CD4-positive, alpha-beta T cell treated with Interleukin-12 subunit alpha and Interleukin-12 subunit beta, for 1 hour (primary cell): ENCODE measurements at regions not wholly inside any gene's neighbourhood (a gene's known extent, or its start where the extent isn't known, plus 50 kb on each side); places are given as distances from the start of the nearest gene placed in this dataset.

Experiments used
- DNase-seq: peaks from one replicate; pipeline ENCODE4 v3.0.0-alpha.2; 2020

DNA sequence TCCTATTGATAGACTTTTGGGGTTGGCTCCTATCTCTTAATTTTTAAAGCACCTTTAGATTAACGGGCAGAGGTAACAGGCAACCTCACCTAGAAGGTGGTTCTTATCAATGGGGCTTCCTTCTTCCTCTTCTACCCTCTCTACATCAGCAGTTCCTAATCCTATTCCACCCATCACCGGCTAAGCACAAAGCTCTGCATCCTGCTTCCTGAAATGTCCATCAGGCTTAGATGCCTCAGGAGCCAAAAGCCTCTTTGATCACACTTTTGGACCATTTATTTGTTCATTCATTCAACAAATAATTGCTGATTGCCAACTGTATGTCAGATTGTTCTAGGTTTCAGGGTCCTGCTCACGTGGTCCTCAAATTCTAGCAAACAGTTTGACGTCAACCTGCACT lies 586.0 kb downstream of the TOX3 start:
- no peak for DNase-seq

- DNase-seq: no peak
Measured at GRCh38 chr16:51953286-51953985, 593.5 kb downstream of the TOX3 start.

DNA sequence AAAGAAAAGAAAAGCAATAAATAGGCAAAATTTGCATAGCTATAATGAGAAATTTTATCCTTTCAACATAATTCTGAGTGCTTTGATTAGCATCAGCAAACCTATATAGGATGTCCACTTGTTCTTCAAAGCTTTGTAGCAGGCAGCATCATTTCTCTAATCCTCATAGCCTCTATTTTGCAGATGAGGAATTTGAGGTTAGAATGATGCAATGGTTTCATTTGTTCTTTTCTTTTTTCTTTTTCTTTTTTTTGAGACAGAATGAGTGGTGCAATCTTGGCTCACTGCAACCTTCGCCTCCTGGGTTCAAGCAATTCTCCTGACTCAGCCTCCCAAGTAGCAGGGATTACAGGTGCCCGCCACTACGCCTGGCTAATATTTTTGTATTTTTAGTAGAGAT lies 594.4 kb downstream of the TOX3 start:
- DNase-seq: no peak

- DNase-seq: no peak
Measured at GRCh38 chr16:51951668-51952298, 595.2 kb downstream of the TOX3 start.

GRCh38 chr16:51950118-51950780 lies 596.7 kb downstream of the TOX3 start:
- no peak for DNase-seq

DNA sequence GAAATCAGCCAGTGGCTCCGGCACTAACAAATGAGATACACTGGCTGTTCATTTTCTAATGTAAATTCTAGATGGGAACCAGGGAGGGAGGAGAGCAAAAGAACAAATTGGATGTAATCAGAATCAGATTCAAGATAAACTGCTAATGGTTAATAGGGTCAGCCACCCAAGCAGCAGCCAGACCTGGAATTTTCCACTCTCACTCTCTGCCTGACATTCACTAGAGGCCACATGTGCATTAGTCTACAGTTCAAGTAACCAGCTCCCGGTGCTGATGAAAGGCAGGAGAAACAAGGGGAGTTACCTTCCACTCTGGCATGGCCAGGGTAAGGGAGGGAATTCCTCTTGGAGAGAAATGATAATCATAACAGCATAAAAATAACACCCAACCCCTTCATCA lies 597.7 kb downstream of the TOX3 start:
- DNase-seq: no peak

DNA sequence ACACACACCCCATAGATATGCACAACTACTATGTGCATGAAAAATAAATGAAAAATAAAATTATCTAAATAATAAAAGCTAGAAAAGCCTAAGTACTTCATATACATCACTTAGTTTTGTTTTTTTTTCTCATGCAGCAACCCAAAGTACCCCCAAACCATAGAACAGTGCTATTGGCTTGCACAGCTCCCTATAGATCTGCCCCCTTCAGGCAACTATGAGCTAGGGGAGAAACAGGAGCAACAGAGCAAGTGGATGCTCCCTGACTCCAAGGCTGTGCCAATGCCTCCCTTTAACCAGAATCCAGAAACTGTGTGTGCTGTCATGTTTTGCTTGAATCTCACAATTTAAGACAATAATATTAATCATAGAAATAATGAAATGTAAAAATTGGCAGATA lies 605.5 kb downstream of the TOX3 start:
- no peak for DNase-seq

GRCh38 chr16:51940183-51940582 lies 606.8 kb downstream of the TOX3 start:
- no peak for DNase-seq

- DNase-seq: no peak
Measured at GRCh38 chr16:51939378-51939871, 607.5 kb downstream of the TOX3 start.

DNA sequence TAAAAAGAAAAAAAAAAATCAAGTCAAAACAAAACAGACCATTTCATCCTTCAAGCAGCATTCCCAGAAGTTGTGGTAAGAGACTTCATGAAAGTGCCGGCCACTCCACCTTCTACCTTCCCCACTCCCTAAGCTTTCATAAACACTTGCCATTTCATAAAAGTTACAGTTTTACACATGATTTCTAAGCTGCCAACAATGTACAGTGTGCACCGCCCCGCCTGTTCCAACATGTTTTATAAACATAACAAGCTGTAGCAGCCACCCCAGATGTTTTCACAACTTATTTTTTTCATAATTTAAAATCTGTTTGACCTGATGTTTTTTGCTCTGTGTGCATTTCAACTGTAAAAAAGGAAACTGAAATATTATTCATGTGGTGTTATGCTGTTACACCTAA lies 608.1 kb downstream of the TOX3 start:
- no peak for DNase-seq

DNA sequence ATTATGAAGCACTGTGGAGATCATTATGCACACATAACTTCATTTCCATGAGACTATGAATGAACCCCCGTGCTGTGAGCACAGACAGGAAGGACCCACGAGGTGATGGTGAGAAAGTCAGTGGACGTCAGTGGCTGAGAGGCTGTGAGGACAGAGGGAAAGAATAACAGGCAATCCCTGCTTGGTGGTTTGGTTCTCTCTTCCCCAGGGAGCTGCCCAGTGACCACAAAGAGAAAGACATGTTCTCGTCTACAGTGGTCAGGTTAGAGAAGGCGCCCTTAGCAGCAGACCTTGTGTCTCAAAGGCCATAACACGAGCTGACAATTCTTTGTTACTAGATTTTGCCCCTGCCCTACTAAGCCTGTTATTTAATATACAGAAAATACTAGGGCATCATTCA lies 609.2 kb downstream of the TOX3 start:
- DNase-seq: no peak

GRCh38 chr16:51936846-51937245 lies 610.1 kb downstream of the TOX3 start:
- DNase-seq: no peak

DNA sequence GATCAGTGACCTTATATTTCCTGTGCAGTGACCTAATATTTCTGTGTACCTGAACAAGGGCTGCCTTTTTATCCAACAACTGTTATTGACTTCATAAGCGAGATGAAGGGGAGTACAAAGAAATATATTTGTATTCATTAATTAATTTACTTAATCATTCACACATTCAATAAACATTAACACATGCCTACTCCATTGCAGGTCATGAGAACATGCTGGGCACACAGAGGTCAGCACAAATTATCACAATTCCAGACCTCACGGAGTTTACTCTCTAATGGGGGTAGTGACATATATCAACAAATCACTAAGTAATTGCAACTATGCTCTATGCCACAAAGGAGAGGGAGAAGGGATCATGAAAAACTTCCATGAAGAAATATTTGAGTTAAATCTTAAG lies 614.6 kb downstream of the TOX3 start:
- no peak for DNase-seq

DNA sequence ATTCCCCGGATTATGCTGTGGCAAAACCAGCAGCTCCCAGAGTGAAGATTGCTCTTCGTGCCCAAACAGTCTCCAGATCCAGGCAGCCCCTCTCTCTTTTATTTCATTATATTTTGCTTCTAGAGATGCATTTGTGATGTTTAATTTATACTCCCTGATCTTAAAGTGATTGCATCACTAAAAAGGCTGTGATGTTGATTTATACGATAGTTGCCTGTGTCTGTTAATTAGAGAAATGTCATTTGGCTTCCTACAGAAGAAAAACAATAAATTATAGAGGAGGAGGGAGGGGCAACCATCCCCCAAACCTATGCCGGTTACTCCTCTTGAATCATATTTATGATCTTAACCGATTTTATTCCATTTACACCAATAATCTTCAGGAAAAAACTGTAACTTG lies 615.3 kb downstream of the TOX3 start:
- DNase-seq: no peak

DNA sequence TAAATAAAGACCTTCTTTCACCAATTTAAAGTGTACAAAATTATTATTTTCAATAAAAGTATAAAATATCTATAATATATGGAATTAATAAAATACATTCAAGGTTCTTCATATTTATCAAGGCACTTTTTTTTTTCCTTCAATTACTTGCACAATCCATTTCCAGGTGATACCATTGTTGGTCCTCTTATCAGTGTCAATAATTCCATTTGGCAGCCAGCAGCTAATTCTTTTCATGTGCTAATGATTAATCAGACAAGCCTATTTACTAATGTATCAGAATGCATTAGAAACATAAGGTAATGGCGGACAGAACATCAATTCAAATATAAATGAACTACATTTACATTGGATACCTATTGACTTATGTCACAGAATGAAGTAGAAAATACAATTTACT lies 622.2 kb downstream of the TOX3 start:
- DNase-seq: no peak

DNA sequence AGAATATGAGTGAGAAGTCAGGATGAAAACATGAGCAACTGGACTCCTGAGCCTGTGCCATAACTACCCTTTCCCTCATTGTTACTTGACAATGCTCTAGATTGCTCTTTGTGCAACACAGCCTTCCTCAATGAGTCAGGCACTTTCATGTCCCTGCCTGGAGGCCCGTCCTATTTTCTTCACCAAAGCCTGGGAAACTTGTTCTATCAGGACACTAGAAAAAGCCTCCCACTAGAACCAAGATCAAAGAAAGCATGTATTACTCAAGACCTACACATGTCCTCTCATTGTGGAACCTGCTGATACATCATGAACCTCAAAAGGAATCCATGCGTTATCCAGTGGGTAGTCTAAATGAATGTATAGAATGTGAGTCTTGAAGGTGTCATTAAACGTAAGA lies 624.5 kb downstream of the TOX3 start:
- no peak for DNase-seq

- no peak for DNase-seq
Measured at GRCh38 chr16:51919736-51920135, 627.2 kb downstream of the TOX3 start.

DNA sequence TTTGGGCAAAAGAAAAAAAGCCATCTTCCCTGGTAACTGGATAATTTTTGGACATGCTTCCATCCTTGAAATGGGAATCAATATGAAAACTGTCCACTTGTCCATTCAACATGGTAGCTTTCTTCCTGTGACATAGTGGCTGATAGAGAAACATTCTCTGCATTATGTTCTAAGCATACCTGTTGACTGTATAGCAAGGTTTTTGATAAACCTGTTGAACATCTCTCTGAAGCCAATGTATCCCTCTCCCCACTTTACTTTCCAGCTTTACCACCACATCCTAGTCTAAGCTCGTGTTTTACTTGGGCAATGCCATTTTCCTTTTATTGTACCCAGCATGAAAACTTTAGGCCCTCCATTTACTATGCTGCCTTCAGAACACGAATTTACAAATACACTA lies 630.1 kb downstream of the TOX3 start:
- DNase-seq: no peak

DNA sequence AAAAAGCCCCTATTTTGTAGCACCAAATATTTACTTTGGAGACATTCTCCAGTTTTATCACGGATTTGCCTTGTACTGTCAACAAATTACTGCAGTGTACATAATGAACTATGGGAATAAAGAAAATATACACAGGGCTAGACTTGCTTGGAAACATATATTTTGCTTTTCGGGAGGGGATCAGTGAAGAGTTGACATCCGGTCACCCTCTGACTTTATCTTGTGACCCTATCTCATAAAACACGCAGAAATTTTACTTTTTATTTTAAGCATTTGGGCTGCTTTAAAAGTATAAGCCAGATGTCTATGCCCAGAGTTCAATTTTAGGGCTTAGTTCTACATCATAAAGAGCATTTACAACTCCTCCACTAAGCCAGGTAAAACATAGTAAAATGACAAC lies 630.7 kb downstream of the TOX3 start:
- no peak for DNase-seq

- no peak for DNase-seq
Measured at GRCh38 chr16:51907680-51908079, 639.3 kb downstream of the TOX3 start.

DNA sequence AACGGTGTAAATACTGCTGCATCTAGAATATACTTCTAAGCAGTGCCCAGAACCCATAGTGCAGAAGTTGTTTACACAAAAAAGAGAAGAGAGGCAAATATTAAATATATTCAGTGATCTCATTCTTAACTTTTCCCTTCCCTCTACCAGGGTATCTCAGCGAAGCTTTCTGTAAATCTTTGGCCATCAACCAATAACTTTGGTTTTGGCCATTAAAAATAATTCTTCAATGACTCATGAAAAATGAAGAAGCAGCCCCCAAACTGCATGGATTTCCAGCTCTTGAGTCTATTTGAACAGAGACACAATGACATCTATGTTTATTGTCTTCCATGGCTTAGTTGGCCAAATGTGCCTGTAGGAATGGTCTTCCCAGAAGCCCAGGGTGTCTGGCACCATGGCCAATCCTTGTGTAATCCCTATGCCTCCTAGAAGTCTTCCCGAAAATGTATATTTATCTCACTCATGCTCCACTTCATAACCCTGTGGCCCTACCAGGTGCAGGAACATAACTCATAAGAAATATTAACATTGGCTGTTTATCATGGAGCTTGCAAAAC lies 646.6 kb downstream of the TOX3 start:
- DNase-seq: no peak

DNA sequence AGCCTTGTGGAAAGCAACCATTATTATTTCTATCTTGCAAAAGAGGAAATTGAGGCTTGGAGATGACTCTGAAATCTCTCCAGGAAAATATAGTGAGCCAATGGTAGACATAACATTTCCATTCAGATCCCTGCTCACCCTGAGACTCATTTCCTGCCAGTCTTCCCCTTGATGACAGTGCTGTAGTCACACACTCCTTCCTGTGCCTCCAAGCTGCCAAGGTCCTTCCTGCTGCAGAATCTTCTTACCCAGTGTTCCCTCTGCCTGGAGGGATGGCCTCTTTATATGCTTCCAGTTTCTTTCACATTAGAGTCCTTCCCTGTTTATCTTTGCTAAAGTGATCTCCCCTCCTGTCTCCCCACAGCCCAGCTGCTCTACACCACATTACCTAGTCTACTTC lies 648.1 kb downstream of the TOX3 start:
- no peak for DNase-seq

GRCh38 chr16:51896013-51896412 lies 650.9 kb downstream of the TOX3 start:
- no peak for DNase-seq
